Loucy (cell line): ENCODE measurements at regions not wholly inside any gene's neighbourhood (a gene's known extent, or its start where the extent isn't known, plus 50 kb on each side); places are given as distances from the start of the nearest gene placed in this dataset.

Source experiments
- EZH2phosphoT487 ChIP-seq: fragments of 200-600 bp; IDR thresholded peaks from 2 replicates; pipeline ENCODE4 v1.6.1; 2018; ENCODE audit warnings: antibody characterized with exemption, mild to moderate bottlenecking, moderate library complexity, borderline replicate concordance
- TF ChIP-seq, protein P1 (sequence below): fragments of 200-600 bp; sonication (generic); conservative IDR thresholded peaks from 2 replicates; pipeline ENCODE4 v1.5.1; 2014; ENCODE audit warnings: mild to moderate bottlenecking, antibody characterized with exemption, low read length

DNA sequence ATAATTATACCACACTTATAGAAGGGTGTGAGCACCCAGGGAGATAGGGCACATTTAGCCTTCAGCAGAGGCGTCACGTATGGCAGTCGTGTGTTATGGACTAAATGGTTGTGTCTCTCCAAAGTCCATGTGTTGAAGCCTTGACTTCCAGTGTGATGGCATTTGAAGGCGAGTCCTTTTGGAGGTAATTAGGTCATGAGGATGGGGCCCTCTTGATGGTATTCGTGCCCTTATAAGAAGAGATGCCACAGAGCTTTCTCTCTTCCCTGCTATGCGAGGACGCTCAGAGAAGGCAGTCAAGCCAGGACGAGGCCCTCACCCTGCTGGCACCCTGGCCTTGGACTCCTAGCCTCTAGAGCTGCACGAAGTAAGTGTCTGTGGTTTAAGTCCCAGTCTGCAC is 375.0 kb upstream of the C1orf174 start:
- TF ChIP-seq, protein P1, sequence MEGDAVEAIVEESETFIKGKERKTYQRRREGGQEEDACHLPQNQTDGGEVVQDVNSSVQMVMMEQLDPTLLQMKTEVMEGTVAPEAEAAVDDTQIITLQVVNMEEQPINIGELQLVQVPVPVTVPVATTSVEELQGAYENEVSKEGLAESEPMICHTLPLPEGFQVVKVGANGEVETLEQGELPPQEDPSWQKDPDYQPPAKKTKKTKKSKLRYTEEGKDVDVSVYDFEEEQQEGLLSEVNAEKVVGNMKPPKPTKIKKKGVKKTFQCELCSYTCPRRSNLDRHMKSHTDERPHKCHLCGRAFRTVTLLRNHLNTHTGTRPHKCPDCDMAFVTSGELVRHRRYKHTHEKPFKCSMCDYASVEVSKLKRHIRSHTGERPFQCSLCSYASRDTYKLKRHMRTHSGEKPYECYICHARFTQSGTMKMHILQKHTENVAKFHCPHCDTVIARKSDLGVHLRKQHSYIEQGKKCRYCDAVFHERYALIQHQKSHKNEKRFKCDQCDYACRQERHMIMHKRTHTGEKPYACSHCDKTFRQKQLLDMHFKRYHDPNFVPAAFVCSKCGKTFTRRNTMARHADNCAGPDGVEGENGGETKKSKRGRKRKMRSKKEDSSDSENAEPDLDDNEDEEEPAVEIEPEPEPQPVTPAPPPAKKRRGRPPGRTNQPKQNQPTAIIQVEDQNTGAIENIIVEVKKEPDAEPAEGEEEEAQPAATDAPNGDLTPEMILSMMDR = no peak
- no peak for TF ChIP-seq EZH2phosphoT487
